A549 (cell line): ENCODE measurements at regions not wholly inside any gene's neighbourhood (a gene's known extent, or its start where the extent isn't known, plus 50 kb on each side); places are given as distances from the start of the nearest gene placed in this dataset.

Experiments used
- ATAC-seq, 2 experiments: fragments of 200-7000 bp in 1 of 2; fragments of >200 bp in 1 of 2; cut with Nextera tagmentation in 1 of 2; cut with Tn5 transposase in 1 of 2; 3 replicates each; pipeline versions ENCODE4 v1.8.0 to v1.9.1; 2018 to 2020; ENCODE audit warnings: mild to moderate bottlenecking in 1 of 2, moderate library complexity in 1 of 2
- CTCF ChIA-PET: fragments of 300-600 bp; sonication (Branson Sonifier 250); formaldehyde crosslinking; extraction: SDS; loops from one replicate; lab custom pipeline; 2021; ENCODE audit warnings: antibody characterized with exemption, inconsistent platforms; lab: Yijun Ruan, JAX
- POLR2A ChIA-PET: fragments of 350-600 bp; formaldehyde crosslinking; extraction: SDS; loops from one replicate; lab custom pipeline; 2021; ENCODE audit warnings: antibody characterized with exemption, inconsistent platforms; lab: Yijun Ruan, JAX
- DNase-seq, 2 experiments: peaks; one replicate each; pipeline versions ENCODE4 v3.0.0 to v3.0.0-alpha.2; 2011 to 2016; ENCODE audit warnings: low read depth in 1 of 2, low spot score in 1 of 2
- FAIRE-seq: peaks from 2 replicates; lab custom pipeline; 2011; peaks lifted over from hg19 to GRCh38; lab: Jason Lieb, UNC
- H3K27ac ChIP-seq, 2 experiments: fragments of >200 bp; sonication (Bioruptor Twin); formaldehyde crosslinking; 3 replicates each; pipeline ENCODE4 v1.5.1; 2016 to 2017
- H3K4me1 ChIP-seq: fragments of >200 bp; sonication (Bioruptor Twin); formaldehyde crosslinking; 3 replicates; pipeline ENCODE4 v1.6.1; 2016
- H3K4me2 ChIP-seq: fragments of >200 bp; sonication (Bioruptor Twin); formaldehyde crosslinking; 3 replicates; pipeline ENCODE4 v1.6.1; 2016
- H3K4me3 ChIP-seq: fragments of >200 bp; sonication (Bioruptor Twin); formaldehyde crosslinking; 3 replicates; pipeline ENCODE4 v1.5.1; 2016
- H3K9me3 ChIP-seq: fragments of >200 bp; sonication (Bioruptor Twin); formaldehyde crosslinking; 3 replicates; pipeline ENCODE4 v1.6.1; 2016
- CBX2 ChIP-seq: fragments of 200-600 bp; sonication (generic); IDR thresholded peaks from 2 replicates; pipeline ENCODE4 v1.6.1; 2016; ENCODE audit warnings: low read depth, mild to moderate bottlenecking, borderline replicate concordance
- CBX8 ChIP-seq: fragments of 200-600 bp; sonication (generic); IDR thresholded peaks from 2 replicates; pipeline ENCODE4 v1.6.1; 2016
- CEBPB ChIP-seq, 2 experiments: fragments of >200 bp in 1 of 2; sonication (Bioruptor Twin) in 1 of 2; formaldehyde crosslinking in 1 of 2; IDR thresholded peaks; 2 replicates each; pipeline ENCODE4 v1.6.1; 2012 to 2016
- CHD4 ChIP-seq: fragments of 200-600 bp; sonication (generic); IDR thresholded peaks from 2 replicates; pipeline ENCODE4 v1.6.1; 2016; ENCODE audit warnings: antibody characterized with exemption, mild to moderate bottlenecking, borderline replicate concordance
- CTCF ChIP-seq: fragments of >200 bp; sonication (Bioruptor Twin); formaldehyde crosslinking; IDR thresholded peaks from 3 replicates; pipeline ENCODE4 v1.5.1; 2016
- E2F6 ChIP-seq: IDR thresholded peaks from 2 replicates; pipeline ENCODE4 v1.6.1; 2012; ENCODE audit warnings: low read depth, borderline replicate concordance
- EHF ChIP-seq: fragments of 250-450 bp; sonication (Bioruptor Pico); IDR thresholded peaks from 2 replicates; pipeline ENCODE4 v1.5.0; 2020; ENCODE audit warnings: mild to moderate bottlenecking
- EHMT2 ChIP-seq: fragments of 200-600 bp; sonication (generic); IDR thresholded peaks from 2 replicates; pipeline ENCODE4 v1.6.1; 2016; ENCODE audit warnings: antibody characterized with exemption, low read depth, mild to moderate bottlenecking, moderate library complexity
- ELK1 ChIP-seq: fragments of 150-350 bp; IDR thresholded peaks from 2 replicates; pipeline ENCODE4 v1.6.1; 2014; ENCODE audit warnings: low read depth, mild to moderate bottlenecking, low read length
- ESRRA ChIP-seq: fragments of 150-350 bp; IDR thresholded peaks from 2 replicates; pipeline ENCODE4 v1.6.1; 2014; ENCODE audit warnings: mild to moderate bottlenecking, low read length, borderline replicate concordance
- FOXS1 ChIP-seq: fragments of 250-450 bp; sonication (Bioruptor Pico); IDR thresholded peaks from 2 replicates; pipeline ENCODE4 v1.5.0; 2020; ENCODE audit warnings: mild to moderate bottlenecking, moderate library complexity
- GATA3 ChIP-seq: IDR thresholded peaks from 2 replicates; pipeline ENCODE4 v1.6.1; 2012; ENCODE audit warnings: borderline replicate concordance
- HDAC2 ChIP-seq: fragments of 200-600 bp; sonication (generic); IDR thresholded peaks from 2 replicates; pipeline ENCODE4 v1.6.1; 2016
- HOXA7 ChIP-seq: fragments of 250-450 bp; sonication (Bioruptor Pico); IDR thresholded peaks from 2 replicates; pipeline ENCODE4 v1.5.0; 2020; ENCODE audit warnings: mild to moderate bottlenecking, moderate library complexity
- JUN ChIP-seq, 2 experiments: fragments of >200 bp; sonication (Bioruptor Twin); formaldehyde crosslinking; IDR thresholded peaks; 2 replicates in 1 of 2; 3 replicates in 1 of 2; pipeline ENCODE4 v1.6.1; 2016 to 2017
- JUNB ChIP-seq: fragments of >200 bp; sonication (Bioruptor Twin); formaldehyde crosslinking; IDR thresholded peaks from 2 replicates; pipeline ENCODE4 v1.6.1; 2016
- MAX ChIP-seq: IDR thresholded peaks from 2 replicates; pipeline ENCODE4 v1.6.1; 2012
- MAZ ChIP-seq: fragments of 150-350 bp; IDR thresholded peaks from 2 replicates; pipeline ENCODE4 v1.6.1; 2014; ENCODE audit warnings: antibody characterized with exemption, low read depth, low read length, borderline replicate concordance
- POLR2AphosphoS2 ChIP-seq: conservative IDR thresholded peaks from 2 replicates; pipeline ENCODE4 v1.6.1; 2012; ENCODE audit warnings: low read length, improper control_type of control experiment, inconsistent platforms
- RCOR1 ChIP-seq: fragments of 150-350 bp; IDR thresholded peaks from 2 replicates; pipeline ENCODE4 v1.6.1; 2014; ENCODE audit warnings: antibody characterized with exemption, low read length, low read depth
- RFX5 ChIP-seq: fragments of 450-650 bp; IDR thresholded peaks from 2 replicates; pipeline ENCODE4 v1.7.1; 2014; ENCODE audit warnings: antibody characterized with exemption, mild to moderate bottlenecking, moderate library complexity
- SMC3 ChIP-seq: fragments of >200 bp; sonication (Bioruptor Twin); formaldehyde crosslinking; IDR thresholded peaks from 3 replicates; pipeline ENCODE4 v1.6.1; 2018; ENCODE audit warnings: inconsistent platforms
- SREBF2 ChIP-seq: fragments of 450-650 bp; IDR thresholded peaks from 2 replicates; pipeline ENCODE4 v1.6.1; 2014; ENCODE audit warnings: mild to moderate bottlenecking, moderate library complexity
- USF2 ChIP-seq: fragments of 450-650 bp; IDR thresholded peaks from 2 replicates; pipeline ENCODE4 v1.6.1; 2014; ENCODE audit warnings: antibody characterized with exemption
- ZSCAN20 ChIP-seq: fragments of 250-450 bp; sonication (Bioruptor Pico); IDR thresholded peaks from 2 replicates; pipeline ENCODE4 v1.8.0; 2022; ENCODE audit warnings: mild to moderate bottlenecking, moderate library complexity
- WGBS: methylation state at CpG from one replicate; pipeline ENCODE4 v1.1.6; 2017; ENCODE audit errors: missing lambda C conversion rate; 5-methylcytosine and 5-hydroxymethylcytosine counted together
- TF ChIP-seq, protein P1 (sequence below): fragments of >200 bp; sonication (Bioruptor Twin); formaldehyde crosslinking; IDR thresholded peaks from 3 replicates; pipeline ENCODE4 v1.6.1; 2016

DNA sequence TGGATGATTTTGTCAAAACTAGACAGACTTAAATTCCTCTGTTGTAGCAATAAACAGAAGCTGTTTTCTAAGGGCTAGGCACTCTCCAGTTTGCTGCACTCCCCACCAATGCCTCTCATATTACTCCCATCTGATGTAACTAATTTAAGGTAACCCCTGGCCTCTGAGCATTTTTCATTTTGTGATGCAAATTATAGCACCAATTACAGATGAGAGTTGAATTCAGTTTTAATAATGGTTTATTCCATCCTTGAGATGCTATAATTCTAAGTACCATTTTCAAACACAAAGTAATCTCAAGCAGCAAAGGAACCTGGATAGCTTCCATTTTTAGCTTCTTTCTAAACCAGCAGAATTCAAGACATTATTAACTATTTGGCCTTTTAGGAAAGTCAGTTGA is 280.4 kb upstream of the DAB1 start:
- no peak for FAIRE-seq
- ChIA-PET POLR2A (no interaction called here), CTCF (no interaction called here)
- H3K4me2 ChIP-seq, result no peak overlapping the region
- no peaks in the 10 kb centered on the region for H3K4me1 ChIP-seq
- no peak for DNase-seq
- no peak for ATAC-seq
- no peaks in the 10 kb centered on the region for H3K9me3 ChIP-seq
- no peak overlapping the region for H3K27ac ChIP-seq
- H3K4me3 ChIP-seq, result no peak overlapping the region
- TF ChIP-seq CEBPB (IDR thresholded peaks at IDR 0.05) (no peak), SREBF2 (no peak), E2F6 (no peak), RFX5 (no peak), POLR2AphosphoS2 (no peak), USF2 (no peak), HDAC2 (no peak), MAZ (no peak), ESRRA (no peak), GATA3 (no peak), FOXS1 (CRISPR knock-in tag) (no peak), MAX (no peak)
- TF ChIP-seq, protein P1, sequence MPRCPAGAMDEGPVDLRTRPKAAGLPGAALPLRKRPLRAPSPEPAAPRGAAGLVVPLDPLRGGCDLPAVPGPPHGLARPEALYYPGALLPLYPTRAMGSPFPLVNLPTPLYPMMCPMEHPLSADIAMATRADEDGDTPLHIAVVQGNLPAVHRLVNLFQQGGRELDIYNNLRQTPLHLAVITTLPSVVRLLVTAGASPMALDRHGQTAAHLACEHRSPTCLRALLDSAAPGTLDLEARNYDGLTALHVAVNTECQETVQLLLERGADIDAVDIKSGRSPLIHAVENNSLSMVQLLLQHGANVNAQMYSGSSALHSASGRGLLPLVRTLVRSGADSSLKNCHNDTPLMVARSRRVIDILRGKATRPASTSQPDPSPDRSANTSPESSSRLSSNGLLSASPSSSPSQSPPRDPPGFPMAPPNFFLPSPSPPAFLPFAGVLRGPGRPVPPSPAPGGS, result no peak

- no peaks in the 10 kb centered on the region for H3K4me1 ChIP-seq
Measured at GRCh38 chr1:57696904-57697303, 273.0 kb upstream of the DAB1 start.

More at GRCh38 chr1:57696904-57697303, 273.0 kb upstream of the DAB1 start:
- H3K4me2 ChIP-seq, result no peak overlapping the region
- no peak overlapping the region for H3K27ac ChIP-seq
- no peak for DNase-seq
- ChIA-PET POLR2A (interaction anchor here (0.6 kb wide), 1 partner anchor 870 kb away, joined by 5 read pairs; no protein-coding TSS in a partner anchor), CTCF (no interaction called here)
- H3K9me3 ChIP-seq, result no peaks in the 10 kb centered on the region
- no peak overlapping the region for H3K4me3 ChIP-seq
- no peak for ATAC-seq
- TF ChIP-seq HOXA7, result no peak
- TF ChIP-seq JUN (IDR thresholded peaks at IDR 0.05), result no peak
- TF ChIP-seq RCOR1, result no peak
- TF ChIP-seq EHF (CRISPR knock-in tag), result no peak
- no peak for TF ChIP-seq USF2
- no peak for TF ChIP-seq EHMT2
- no peak for TF ChIP-seq SMC3
- TF ChIP-seq CTCF, result no peak
- no peak for TF ChIP-seq CBX2
- no peak for TF ChIP-seq CHD4
- no peak for TF ChIP-seq FOXS1 (CRISPR knock-in tag)
- no peak for TF ChIP-seq ELK1
- no peak for TF ChIP-seq JUNB
- TF ChIP-seq RFX5, result no peak
- TF ChIP-seq ZSCAN20 (CRISPR knock-in tag), result no peak
- no peak for TF ChIP-seq CBX8
- TF ChIP-seq, all 56 proteins: peak for 0
- no peak for FAIRE-seq
- WGBS, result 0% methylated on average over 1 of the region's 1 CpG
